Activated naive CD4-positive, alpha-beta T cell treated with anti-CD3 and anti-CD28 coated beads, Interleukin-2, amount 10 ng/mL, durations not matched to agents 7 days and 5 days (primary cell): ENCODE measurements at regions not wholly inside any gene's neighbourhood (a gene's known extent, or its start where the extent isn't known, plus 50 kb on each side); places are given as distances from the start of the nearest gene placed in this dataset.

ENCODE experiments used
- CTCF ChIA-PET: fragments of 350-600 bp; sonication (Branson Sonifier 250); formaldehyde crosslinking; loops from one replicate; lab custom pipeline; 2021; ENCODE audit warnings: antibody characterized with exemption; lab: Charles Lee
- DNase-seq: peaks from one replicate; pipeline ENCODE4 v3.0.0-alpha.2; 2020
- H3K27ac Mint-ChIP-seq: one replicate; pipeline ENCODE4 v1.8.0; 2021; ENCODE audit warnings: mild to moderate bottlenecking, moderate library complexity, mixed read lengths
- H3K27me3 Mint-ChIP-seq: one replicate; pipeline ENCODE4 v1.8.0; 2021; ENCODE audit warnings: mild to moderate bottlenecking, mixed read lengths
- H3K36me3 Mint-ChIP-seq: one replicate; pipeline ENCODE4 v1.8.0; 2021; ENCODE audit warnings: mixed read lengths
- H3K4me1 Mint-ChIP-seq: one replicate; pipeline ENCODE4 v1.8.0; 2021; ENCODE audit warnings: mixed read lengths
- H3K4me3 Mint-ChIP-seq: one replicate; pipeline ENCODE4 v1.8.0; 2021; ENCODE audit warnings: mild to moderate bottlenecking, moderate library complexity, mixed read lengths
- H3K9me3 Mint-ChIP-seq: one replicate; pipeline ENCODE4 v1.8.0; 2021; ENCODE audit warnings: mixed read lengths

- DNase-seq = no peak
- Mint-ChIP-seq H3K27ac (no peak overlapping the region), H3K4me1 (no peaks in the 10 kb centered on the region), H3K4me3 (no peak overlapping the region), H3K9me3 (no peaks in the 10 kb centered on the region), H3K36me3 (no peaks in the 10 kb centered on the region), H3K27me3 (no peaks in the 10 kb centered on the region)
- CTCF ChIA-PET = no interaction called here
Measured at GRCh38 chr4:164358400-164358799, 395.5 kb upstream of the SMIM31 start.

GRCh38 chr4:164359881-164360280 lies 394.1 kb upstream of the SMIM31 start:
- Mint-ChIP-seq H3K27ac (no peak overlapping the region), H3K27me3 (no peaks in the 10 kb centered on the region), H3K36me3 (no peaks in the 10 kb centered on the region), H3K4me3 (no peak overlapping the region), H3K4me1 (no peaks in the 10 kb centered on the region), H3K9me3 (no peaks in the 10 kb centered on the region)
- CTCF ChIA-PET = no interaction called here
- no peak for DNase-seq

GRCh38 chr4:164368894-164369293 lies 385.0 kb upstream of the SMIM31 start:
- Mint-ChIP-seq H3K36me3 (no peaks in the 10 kb centered on the region), H3K9me3 (no peaks in the 10 kb centered on the region), H3K27me3 (no peaks in the 10 kb centered on the region), H3K27ac (no peak overlapping the region), H3K4me3 (no peak overlapping the region), H3K4me1 (no peaks in the 10 kb centered on the region)
- CTCF ChIA-PET = no interaction called here
- no peak for DNase-seq

- no peaks in the 10 kb centered on the region for H3K9me3 Mint-ChIP-seq
- no peaks in the 10 kb centered on the region for H3K27me3 Mint-ChIP-seq
- no peak overlapping the region for H3K4me3 Mint-ChIP-seq
- H3K27ac Mint-ChIP-seq = no peak overlapping the region
- no peaks in the 10 kb centered on the region for H3K36me3 Mint-ChIP-seq
- no peak for DNase-seq
- CTCF ChIA-PET = no interaction called here
- H3K4me1 Mint-ChIP-seq = no peaks in the 10 kb centered on the region
Measured at GRCh38 chr4:164373021-164373420, 380.9 kb upstream of the SMIM31 start.

GRCh38 chr4:164377277-164377676 lies 376.7 kb upstream of the SMIM31 start:
- H3K9me3 Mint-ChIP-seq = no peaks in the 10 kb centered on the region
- no peak overlapping the region for H3K27ac Mint-ChIP-seq
- DNase-seq = no peak
- H3K36me3 Mint-ChIP-seq = no peaks in the 10 kb centered on the region
- H3K4me1 Mint-ChIP-seq = no peaks in the 10 kb centered on the region
- CTCF ChIA-PET = no interaction called here
- no peak overlapping the region for H3K4me3 Mint-ChIP-seq
- H3K27me3 Mint-ChIP-seq = no peaks in the 10 kb centered on the region

- CTCF ChIA-PET = no interaction called here
- Mint-ChIP-seq H3K27ac (no peak overlapping the region), H3K4me1 (no peaks in the 10 kb centered on the region), H3K36me3 (no peaks in the 10 kb centered on the region), H3K9me3 (no peaks in the 10 kb centered on the region), H3K4me3 (no peak overlapping the region), H3K27me3 (peaks cover 7% of the 10 kb centered on the region)
- no peak for DNase-seq
Measured at GRCh38 chr4:164378361-164378760, 375.6 kb upstream of the SMIM31 start.

- Mint-ChIP-seq H3K27ac (no peak overlapping the region), H3K4me1 (no peaks in the 10 kb centered on the region), H3K36me3 (no peaks in the 10 kb centered on the region), H3K27me3 (peaks cover 18% of the 10 kb centered on the region), H3K9me3 (no peaks in the 10 kb centered on the region), H3K4me3 (no peak overlapping the region)
- no peak for DNase-seq
- CTCF ChIA-PET = no interaction called here
Measured at GRCh38 chr4:164379694-164380093, 374.2 kb upstream of the SMIM31 start.

GRCh38 chr4:164381859-164382258 lies 372.1 kb upstream of the SMIM31 start:
- no peaks in the 10 kb centered on the region for H3K4me1 Mint-ChIP-seq
- no peak overlapping the region for H3K4me3 Mint-ChIP-seq
- H3K9me3 Mint-ChIP-seq = no peaks in the 10 kb centered on the region
- H3K36me3 Mint-ChIP-seq = no peaks in the 10 kb centered on the region
- DNase-seq = no peak
- H3K27me3 Mint-ChIP-seq = peaks cover 21% of the 10 kb centered on the region
- CTCF ChIA-PET = no interaction called here
- H3K27ac Mint-ChIP-seq = no peak overlapping the region

- H3K9me3 Mint-ChIP-seq = no peaks in the 10 kb centered on the region
- no peak for DNase-seq
- no peaks in the 10 kb centered on the region for H3K36me3 Mint-ChIP-seq
- H3K27ac Mint-ChIP-seq = no peak overlapping the region
- no peaks in the 10 kb centered on the region for H3K4me1 Mint-ChIP-seq
- peaks cover 21% of the 10 kb centered on the region for H3K27me3 Mint-ChIP-seq
- CTCF ChIA-PET = no interaction called here
- no peak overlapping the region for H3K4me3 Mint-ChIP-seq
Measured at GRCh38 chr4:164383058-164383357, 370.9 kb upstream of the SMIM31 start.

GRCh38 chr4:164383358-164384220 lies 370.3 kb upstream of the SMIM31 start:
- CTCF ChIA-PET = no interaction called here
- no peak for DNase-seq
- Mint-ChIP-seq H3K9me3 (no peaks in the 10 kb centered on the region), H3K4me3 (no peak overlapping the region), H3K27ac (no peak overlapping the region), H3K36me3 (no peaks in the 10 kb centered on the region), H3K27me3 (peaks cover 21% of the 10 kb centered on the region), H3K4me1 (no peaks in the 10 kb centered on the region)

- no peak overlapping the region for H3K4me3 Mint-ChIP-seq
- no peak overlapping the region for H3K27ac Mint-ChIP-seq
- no peaks in the 10 kb centered on the region for H3K9me3 Mint-ChIP-seq
- no peaks in the 10 kb centered on the region for H3K36me3 Mint-ChIP-seq
- CTCF ChIA-PET = no interaction called here
- peaks cover 21% of the 10 kb centered on the region for H3K27me3 Mint-ChIP-seq
- no peak for DNase-seq
- no peaks in the 10 kb centered on the region for H3K4me1 Mint-ChIP-seq
Measured at GRCh38 chr4:164384416-164384815, 369.5 kb upstream of the SMIM31 start.

- no peaks in the 10 kb centered on the region for H3K36me3 Mint-ChIP-seq
- H3K4me1 Mint-ChIP-seq = no peaks in the 10 kb centered on the region
- no peak overlapping the region for H3K4me3 Mint-ChIP-seq
- DNase-seq = no peak
- H3K9me3 Mint-ChIP-seq = no peaks in the 10 kb centered on the region
- no peaks in the 10 kb centered on the region for H3K27me3 Mint-ChIP-seq
- H3K27ac Mint-ChIP-seq = no peak overlapping the region
- CTCF ChIA-PET = no interaction called here
Measured at GRCh38 chr4:164396439-164396838, 357.5 kb upstream of the SMIM31 start.

- Mint-ChIP-seq H3K4me3 (no peak overlapping the region), H3K9me3 (no peaks in the 10 kb centered on the region), H3K27ac (no peak overlapping the region), H3K36me3 (no peaks in the 10 kb centered on the region), H3K4me1 (no peaks in the 10 kb centered on the region), H3K27me3 (no peaks in the 10 kb centered on the region)
- DNase-seq = no peak
- CTCF ChIA-PET = no interaction called here
Measured at GRCh38 chr4:164402554-164402953, 351.4 kb upstream of the SMIM31 start.

- CTCF ChIA-PET = no interaction called here
- H3K4me1 Mint-ChIP-seq = no peaks in the 10 kb centered on the region
- H3K36me3 Mint-ChIP-seq = no peaks in the 10 kb centered on the region
- H3K27ac Mint-ChIP-seq = no peak overlapping the region
- DNase-seq = no peak
- H3K27me3 Mint-ChIP-seq = no peaks in the 10 kb centered on the region
- no peak overlapping the region for H3K4me3 Mint-ChIP-seq
- H3K9me3 Mint-ChIP-seq = no peaks in the 10 kb centered on the region
Measured at GRCh38 chr4:164405774-164406173, 348.2 kb upstream of the SMIM31 start.

- Mint-ChIP-seq H3K4me3 (no peak overlapping the region), H3K27me3 (no peaks in the 10 kb centered on the region), H3K27ac (no peak overlapping the region), H3K9me3 (no peaks in the 10 kb centered on the region), H3K36me3 (no peaks in the 10 kb centered on the region), H3K4me1 (no peaks in the 10 kb centered on the region)
- CTCF ChIA-PET = no interaction called here
- DNase-seq = no peak
Measured at GRCh38 chr4:164408831-164409230, 345.1 kb upstream of the SMIM31 start.
